Uterus (tissue), 3 donors: ENCODE measurements at regions not wholly inside any gene's neighbourhood (a gene's known extent, or its start where the extent isn't known, plus 50 kb on each side); places are given as distances from the start of the nearest gene placed in this dataset.

Experiments
- DNase-seq, 2 donors: peaks; one replicate each; pipeline ENCODE4 v3.0.0-alpha.2; 2019 to 2020
- H3K27ac ChIP-seq, 2 donors: fragments of 200-600 bp; sonication (generic); 1 replicate in 1 of 2; 2 replicates in 1 of 2; pipeline ENCODE4 v1.5.1; 2016 to 2018
- H3K27me3 ChIP-seq, 2 donors: fragments of 200-600 bp; sonication (generic); one replicate each; pipeline ENCODE4 v1.5.1; 2018 to 2019; ENCODE audit warnings: control low read depth in 1 of 2
- H3K36me3 ChIP-seq, 2 donors: fragments of 200-600 bp; sonication (generic); one replicate each; pipeline ENCODE4 v1.5.1; 2019; ENCODE audit warnings: control low read depth in 1 of 2
- H3K4me1 ChIP-seq, 2 donors: fragments of 200-600 bp; sonication (generic); one replicate each; pipeline ENCODE4 v1.5.1; 2018 to 2019; ENCODE audit warnings: control low read depth in 1 of 2
- H3K4me3 ChIP-seq, 2 donors: fragments of 200-600 bp; sonication (generic); 1 replicate in 1 of 2; 2 replicates in 1 of 2; pipeline ENCODE4 v1.5.1; 2018 to 2019; ENCODE audit warnings: mild to moderate bottlenecking in 1 of 2
- H3K9me3 ChIP-seq, 2 donors: fragments of 200-600 bp; sonication (generic); one replicate each; pipeline ENCODE4 v1.5.1; 2019; ENCODE audit warnings: control low read depth in 1 of 2
- CTCF ChIP-seq, 4 experiments: fragments of 200-600 bp in 2 of 4; fragments of 450-650 bp in 2 of 4; sonication (generic) in 2 of 4; IDR thresholded peaks; one replicate each; pipeline ENCODE4 v1.5.1; 2016 to 2019; ENCODE audit warnings: antibody characterized with exemption in 4 of 4, mild to moderate bottlenecking in 2 of 4, moderate library complexity in 1 of 4
- POLR2A ChIP-seq, 2 donors: fragments of 450-650 bp; IDR thresholded peaks; one replicate each; pipeline ENCODE4 v1.6.1; 2016; ENCODE audit warnings: antibody characterized with exemption in 2 of 2, mild to moderate bottlenecking in 1 of 2, moderate library complexity in 1 of 2
- intact Hi-C: fragments of 100-400 bp; cut with DNase I; formaldehyde crosslinking; loops from one replicate; pipeline ENCODE4 v1.15.1; 2023; ENCODE audit warnings: low total_unique reads
- donor health status: DM: yes; HTN: yes; CAD: no.

GRCh38 chr7:13279854-13280435 is 592.5 kb downstream of the ARL4A start:
- TF ChIP-seq POLR2A (IDR thresholded peaks at IDR 0.05) (no peak), CTCF (IDR thresholded peaks at IDR 0.05) (peak in 3 of 4 experiments; percentile 26 to 42 (median 27))
- Histone ChIP-seq H3K4me1 (no peaks in the 10 kb centered on the region), H3K9me3 (no peaks in the 10 kb centered on the region), H3K4me3 (no peak overlapping the region), H3K36me3 (no peaks in the 10 kb centered on the region), H3K27me3 (no peaks in the 10 kb centered on the region), H3K27ac (no peak overlapping the region)
- DNase-seq, result no peak
- intact Hi-C loops, result no loop called here

- no peak overlapping the region for H3K4me3 ChIP-seq
- no peaks in the 10 kb centered on the region for H3K36me3 ChIP-seq
- no peak overlapping the region for H3K27ac ChIP-seq
- H3K4me1 ChIP-seq, result no peaks in the 10 kb centered on the region
- DNase-seq, result no peak
- H3K9me3 ChIP-seq, result no peaks in the 10 kb centered on the region
- TF ChIP-seq CTCF (IDR thresholded peaks at IDR 0.05) (no peak), POLR2A (IDR thresholded peaks at IDR 0.05) (no peak)
- H3K27me3 ChIP-seq, result no peaks in the 10 kb centered on the region
- intact Hi-C loops, result no loop called here
Observed at GRCh38 chr7:13282377-13282980, 595.0 kb downstream of the ARL4A start.

- H3K4me1 ChIP-seq, result no peaks in the 10 kb centered on the region
- intact Hi-C loops, result no loop called here
- TF ChIP-seq CTCF (IDR thresholded peaks at IDR 0.05) (no peak), POLR2A (IDR thresholded peaks at IDR 0.05) (no peak)
- no peaks in the 10 kb centered on the region for H3K27me3 ChIP-seq
- H3K27ac ChIP-seq, result no peak overlapping the region
- H3K4me3 ChIP-seq, result no peak overlapping the region
- no peaks in the 10 kb centered on the region for H3K9me3 ChIP-seq
- no peaks in the 10 kb centered on the region for H3K36me3 ChIP-seq
- DNase-seq, result no peak
Observed at GRCh38 chr7:13286916-13287315, 599.5 kb downstream of the ARL4A start.

- DNase-seq, result no peak
- Histone ChIP-seq H3K4me1 (no peaks in the 10 kb centered on the region), H3K36me3 (no peaks in the 10 kb centered on the region), H3K27me3 (no peaks in the 10 kb centered on the region), H3K27ac (no peak overlapping the region), H3K9me3 (no peaks in the 10 kb centered on the region), H3K4me3 (no peak overlapping the region)
- TF ChIP-seq CTCF (IDR thresholded peaks at IDR 0.05), result no peak
- no peak for TF ChIP-seq POLR2A (IDR thresholded peaks at IDR 0.05)
- intact Hi-C loops, result no loop called here
Observed at GRCh38 chr7:13288516-13288915, 601.1 kb downstream of the ARL4A start.

GRCh38 chr7:13290975-13291374 is 603.5 kb downstream of the ARL4A start:
- no peak for TF ChIP-seq CTCF (IDR thresholded peaks at IDR 0.05)
- TF ChIP-seq POLR2A (IDR thresholded peaks at IDR 0.05), result no peak
- intact Hi-C loops, result no loop called here
- Histone ChIP-seq H3K4me1 (no peaks in the 10 kb centered on the region), H3K27me3 (no peaks in the 10 kb centered on the region), H3K36me3 (no peaks in the 10 kb centered on the region), H3K27ac (no peak overlapping the region), H3K4me3 (no peak overlapping the region), H3K9me3 (no peaks in the 10 kb centered on the region)
- DNase-seq, result no peak
